ENCODE measurements at regions not wholly inside any gene's neighbourhood (a gene's known extent, or its start where the extent isn't known, plus 50 kb on each side); places are given as distances from the start of the nearest gene placed in this dataset.

DNA sequence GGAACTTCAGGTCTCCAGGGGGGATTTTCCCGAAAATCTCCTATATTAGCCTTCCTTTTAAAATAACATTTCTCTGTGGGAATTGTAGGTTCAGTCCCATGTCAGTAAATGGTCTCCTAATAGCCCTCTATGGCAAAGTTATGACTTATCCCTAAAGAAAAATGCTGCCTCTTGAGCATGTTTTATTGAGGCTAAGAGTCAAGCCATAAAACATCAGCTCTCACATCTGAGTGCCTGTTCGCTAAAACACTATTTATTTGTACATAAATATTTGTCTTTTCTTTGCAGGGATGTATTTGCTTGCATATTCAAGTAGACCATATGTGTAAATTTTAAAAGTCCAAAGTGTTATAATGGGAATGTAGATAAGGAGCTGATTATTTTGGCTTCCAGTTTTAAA lies 160.4 kb downstream of the PRDM6 start:
- peaks cover 3% of the 10 kb centered on the region for H3K36me3 Mint-ChIP-seq (ENCODE audit: insufficient read depth)
- no peak for DNase-seq (ENCODE audit: low spot score, unreplicated experiment)
- no peak overlapping the region for H3K4me3 Mint-ChIP-seq (ENCODE audit: low read depth)
- TF ChIP-seq, protein P1, sequence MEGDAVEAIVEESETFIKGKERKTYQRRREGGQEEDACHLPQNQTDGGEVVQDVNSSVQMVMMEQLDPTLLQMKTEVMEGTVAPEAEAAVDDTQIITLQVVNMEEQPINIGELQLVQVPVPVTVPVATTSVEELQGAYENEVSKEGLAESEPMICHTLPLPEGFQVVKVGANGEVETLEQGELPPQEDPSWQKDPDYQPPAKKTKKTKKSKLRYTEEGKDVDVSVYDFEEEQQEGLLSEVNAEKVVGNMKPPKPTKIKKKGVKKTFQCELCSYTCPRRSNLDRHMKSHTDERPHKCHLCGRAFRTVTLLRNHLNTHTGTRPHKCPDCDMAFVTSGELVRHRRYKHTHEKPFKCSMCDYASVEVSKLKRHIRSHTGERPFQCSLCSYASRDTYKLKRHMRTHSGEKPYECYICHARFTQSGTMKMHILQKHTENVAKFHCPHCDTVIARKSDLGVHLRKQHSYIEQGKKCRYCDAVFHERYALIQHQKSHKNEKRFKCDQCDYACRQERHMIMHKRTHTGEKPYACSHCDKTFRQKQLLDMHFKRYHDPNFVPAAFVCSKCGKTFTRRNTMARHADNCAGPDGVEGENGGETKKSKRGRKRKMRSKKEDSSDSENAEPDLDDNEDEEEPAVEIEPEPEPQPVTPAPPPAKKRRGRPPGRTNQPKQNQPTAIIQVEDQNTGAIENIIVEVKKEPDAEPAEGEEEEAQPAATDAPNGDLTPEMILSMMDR (IDR thresholded peaks at IDR 0.05; ENCODE audit: unreplicated experiment), result no peak
- H3K27ac Mint-ChIP-seq, result no peak overlapping the region
- no peaks in the 10 kb centered on the region for H3K4me1 Mint-ChIP-seq (ENCODE audit: low read depth)
- peaks cover 9% of the 10 kb centered on the region for H3K9me3 Mint-ChIP-seq (ENCODE audit: low read depth)
- H3K27me3 Mint-ChIP-seq, result no peaks in the 10 kb centered on the region

DNA sequence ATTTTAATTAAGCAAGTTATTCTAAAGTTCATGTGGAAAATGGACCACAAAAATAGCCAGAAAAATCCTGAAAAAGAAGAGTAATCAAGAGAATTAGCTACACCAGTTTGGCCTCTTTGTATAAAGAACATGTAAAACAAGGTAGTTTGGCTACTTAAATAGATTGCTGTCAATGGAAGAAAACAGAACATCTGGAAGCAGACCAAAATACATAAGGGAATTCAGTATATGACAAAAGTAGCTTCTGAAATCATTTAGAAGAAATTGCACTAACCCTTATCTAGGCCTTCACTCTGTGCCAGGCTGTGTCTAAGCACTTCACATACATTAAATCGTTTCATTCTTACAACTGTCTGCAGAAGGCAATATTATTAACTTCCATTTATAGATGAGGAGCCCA lies 156.6 kb downstream of the PRDM6 start:
- no peaks in the 10 kb centered on the region for H3K27me3 Mint-ChIP-seq
- TF ChIP-seq, protein P1 (IDR thresholded peaks at IDR 0.05; ENCODE audit: unreplicated experiment), result no peak
- no peaks in the 10 kb centered on the region for H3K9me3 Mint-ChIP-seq (ENCODE audit: low read depth)
- no peak overlapping the region for H3K27ac Mint-ChIP-seq
- H3K4me1 Mint-ChIP-seq (ENCODE audit: low read depth), result no peaks in the 10 kb centered on the region
- no peak overlapping the region for H3K4me3 Mint-ChIP-seq (ENCODE audit: low read depth)
- no peaks in the 10 kb centered on the region for H3K36me3 Mint-ChIP-seq (ENCODE audit: insufficient read depth)
- no peak for DNase-seq (ENCODE audit: low spot score, unreplicated experiment)

DNA sequence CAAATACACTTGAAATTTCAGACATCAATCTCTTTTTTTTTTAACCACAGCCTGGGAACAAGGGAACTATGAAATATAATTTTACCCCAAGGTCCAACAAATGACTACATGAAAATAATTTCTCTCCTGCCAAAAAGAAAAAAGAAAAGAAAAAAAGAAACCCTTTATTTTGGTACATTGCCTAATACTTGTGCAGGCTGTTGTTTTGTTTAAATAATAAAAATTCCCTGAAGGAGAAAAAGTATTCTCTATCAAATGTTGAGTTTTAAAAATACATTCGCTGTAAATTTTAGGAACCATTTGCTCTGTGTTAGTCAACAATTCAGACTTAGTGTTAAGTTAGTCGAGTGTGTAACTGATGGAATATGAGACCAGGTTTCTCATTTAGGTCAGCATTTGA lies 155.4 kb downstream of the PRDM6 start:
- no peak for DNase-seq (ENCODE audit: low spot score, unreplicated experiment)
- Mint-ChIP-seq H3K4me3 (ENCODE audit: low read depth) (no peak overlapping the region), H3K36me3 (ENCODE audit: insufficient read depth) (no peaks in the 10 kb centered on the region), H3K27me3 (no peaks in the 10 kb centered on the region), H3K27ac (no peak overlapping the region), H3K4me1 (ENCODE audit: low read depth) (no peaks in the 10 kb centered on the region), H3K9me3 (ENCODE audit: low read depth) (peaks cover 2% of the 10 kb centered on the region)
- TF ChIP-seq, protein P1 (IDR thresholded peaks at IDR 0.05; ENCODE audit: unreplicated experiment), result no peak
